ENCODE measurements at regions not wholly inside any gene's neighbourhood (a gene's known extent, or its start where the extent isn't known, plus 50 kb on each side); places are given as distances from the start of the nearest gene placed in this dataset.

- Histone ChIP-seq H3K27me3 (ENCODE audit: control insufficient read depth, insufficient read depth, low read length) (no peaks in the 10 kb centered on the region), H3K36me3 (ENCODE audit: control insufficient read depth, insufficient read depth, low read length) (no peaks in the 10 kb centered on the region), H3K9me3 (ENCODE audit: control insufficient read depth, insufficient read depth, low read depth, low read length) (0 out of 2 replicates have a peak, but pooled peaks cover 2% of the 10 kb centered on the region), H3K4me1 (ENCODE audit: control insufficient read depth, insufficient read depth, low read length) (no peaks in the 10 kb centered on the region), H3K9ac (ENCODE audit: low read length) (no peak overlapping the region), H3K27ac (ENCODE audit: low read depth, low read length) (no peak overlapping the region), H3K4me3 (ENCODE audit: low read depth, low read length) (no peak overlapping the region)
Observed at GRCh38 chr2:107663632-107664031, 163.1 kb upstream of the RGPD4 start.

GRCh38 chr2:107669335-107669734 is 157.4 kb upstream of the RGPD4 start:
- Histone ChIP-seq H3K27me3 (ENCODE audit: control insufficient read depth, insufficient read depth, low read length) (no peaks in the 10 kb centered on the region), H3K9me3 (ENCODE audit: control insufficient read depth, insufficient read depth, low read depth, low read length) (peaks cover 18% of the 10 kb centered on the region), H3K4me1 (ENCODE audit: control insufficient read depth, insufficient read depth, low read length) (no peaks in the 10 kb centered on the region), H3K27ac (ENCODE audit: low read depth, low read length) (no peak overlapping the region), H3K4me3 (ENCODE audit: low read depth, low read length) (no peak overlapping the region), H3K36me3 (ENCODE audit: control insufficient read depth, insufficient read depth, low read length) (no peaks in the 10 kb centered on the region), H3K9ac (ENCODE audit: low read length) (no peak overlapping the region)

GRCh38 chr2:107681936-107682335 is 144.8 kb upstream of the RGPD4 start:
- Histone ChIP-seq H3K4me3 (ENCODE audit: low read depth, low read length) (no peak overlapping the region), H3K36me3 (ENCODE audit: control insufficient read depth, insufficient read depth, low read length) (no peaks in the 10 kb centered on the region), H3K9me3 (ENCODE audit: control insufficient read depth, insufficient read depth, low read depth, low read length) (no peaks in the 10 kb centered on the region), H3K9ac (ENCODE audit: low read length) (no peak overlapping the region), H3K27me3 (ENCODE audit: control insufficient read depth, insufficient read depth, low read length) (no peaks in the 10 kb centered on the region), H3K4me1 (ENCODE audit: control insufficient read depth, insufficient read depth, low read length) (no peaks in the 10 kb centered on the region), H3K27ac (ENCODE audit: low read depth, low read length) (no peak overlapping the region)

GRCh38 chr2:107684421-107684820 is 142.3 kb upstream of the RGPD4 start:
- H3K4me1 ChIP-seq (ENCODE audit: control insufficient read depth, insufficient read depth, low read length) = no peaks in the 10 kb centered on the region
- no peaks in the 10 kb centered on the region for H3K9me3 ChIP-seq (ENCODE audit: control insufficient read depth, insufficient read depth, low read depth, low read length)
- no peak overlapping the region for H3K4me3 ChIP-seq (ENCODE audit: low read depth, low read length)
- no peaks in the 10 kb centered on the region for H3K36me3 ChIP-seq (ENCODE audit: control insufficient read depth, insufficient read depth, low read length)
- H3K9ac ChIP-seq (ENCODE audit: low read length) = no peak overlapping the region
- no peaks in the 10 kb centered on the region for H3K27me3 ChIP-seq (ENCODE audit: control insufficient read depth, insufficient read depth, low read length)
- no peak overlapping the region for H3K27ac ChIP-seq (ENCODE audit: low read depth, low read length)

- Histone ChIP-seq H3K9ac (ENCODE audit: low read length) (no peak overlapping the region), H3K4me3 (ENCODE audit: low read depth, low read length) (no peak overlapping the region), H3K27ac (ENCODE audit: low read depth, low read length) (no peak overlapping the region), H3K27me3 (ENCODE audit: control insufficient read depth, insufficient read depth, low read length) (no peaks in the 10 kb centered on the region), H3K9me3 (ENCODE audit: control insufficient read depth, insufficient read depth, low read depth, low read length) (no peaks in the 10 kb centered on the region), H3K36me3 (ENCODE audit: control insufficient read depth, insufficient read depth, low read length) (no peaks in the 10 kb centered on the region), H3K4me1 (ENCODE audit: control insufficient read depth, insufficient read depth, low read length) (no peaks in the 10 kb centered on the region)
Observed at GRCh38 chr2:107685421-107685986, 141.2 kb upstream of the RGPD4 start.

- Histone ChIP-seq H3K27me3 (ENCODE audit: control insufficient read depth, insufficient read depth, low read length) (no peaks in the 10 kb centered on the region), H3K27ac (ENCODE audit: low read depth, low read length) (no peak overlapping the region), H3K9ac (ENCODE audit: low read length) (no peak overlapping the region), H3K36me3 (ENCODE audit: control insufficient read depth, insufficient read depth, low read length) (no peaks in the 10 kb centered on the region), H3K9me3 (ENCODE audit: control insufficient read depth, insufficient read depth, low read depth, low read length) (no peaks in the 10 kb centered on the region), H3K4me1 (ENCODE audit: control insufficient read depth, insufficient read depth, low read length) (no peaks in the 10 kb centered on the region), H3K4me3 (ENCODE audit: low read depth, low read length) (no peak overlapping the region)
Observed at GRCh38 chr2:107687073-107687472, 139.6 kb upstream of the RGPD4 start.

GRCh38 chr2:107688135-107688534 is 138.6 kb upstream of the RGPD4 start:
- H3K27ac ChIP-seq (ENCODE audit: low read depth, low read length) = no peak overlapping the region
- H3K4me1 ChIP-seq (ENCODE audit: control insufficient read depth, insufficient read depth, low read length) = no peaks in the 10 kb centered on the region
- no peaks in the 10 kb centered on the region for H3K27me3 ChIP-seq (ENCODE audit: control insufficient read depth, insufficient read depth, low read length)
- no peaks in the 10 kb centered on the region for H3K9me3 ChIP-seq (ENCODE audit: control insufficient read depth, insufficient read depth, low read depth, low read length)
- no peaks in the 10 kb centered on the region for H3K36me3 ChIP-seq (ENCODE audit: control insufficient read depth, insufficient read depth, low read length)
- H3K9ac ChIP-seq (ENCODE audit: low read length) = no peak overlapping the region
- H3K4me3 ChIP-seq (ENCODE audit: low read depth, low read length) = no peak overlapping the region

GRCh38 chr2:107693604-107694003 is 133.1 kb upstream of the RGPD4 start:
- no peak overlapping the region for H3K27ac ChIP-seq (ENCODE audit: low read depth, low read length)
- no peaks in the 10 kb centered on the region; the same call in 1 of the 2 replicates for H3K4me1 ChIP-seq (ENCODE audit: control insufficient read depth, insufficient read depth, low read length)
- H3K4me3 ChIP-seq (ENCODE audit: low read depth, low read length) = no peak overlapping the region
- H3K9ac ChIP-seq (ENCODE audit: low read length) = no peak overlapping the region
- no peaks in the 10 kb centered on the region for H3K36me3 ChIP-seq (ENCODE audit: control insufficient read depth, insufficient read depth, low read length)
- no peaks in the 10 kb centered on the region for H3K9me3 ChIP-seq (ENCODE audit: control insufficient read depth, insufficient read depth, low read depth, low read length)
- no peaks in the 10 kb centered on the region for H3K27me3 ChIP-seq (ENCODE audit: control insufficient read depth, insufficient read depth, low read length)

GRCh38 chr2:107694667-107695066 is 132.0 kb upstream of the RGPD4 start:
- Histone ChIP-seq H3K9me3 (ENCODE audit: control insufficient read depth, insufficient read depth, low read depth, low read length) (no peaks in the 10 kb centered on the region), H3K9ac (ENCODE audit: low read length) (no peak overlapping the region), H3K4me1 (ENCODE audit: control insufficient read depth, insufficient read depth, low read length) (no peaks in the 10 kb centered on the region; the same call in 1 of the 2 replicates), H3K36me3 (ENCODE audit: control insufficient read depth, insufficient read depth, low read length) (no peaks in the 10 kb centered on the region), H3K27me3 (ENCODE audit: control insufficient read depth, insufficient read depth, low read length) (no peaks in the 10 kb centered on the region), H3K27ac (ENCODE audit: low read depth, low read length) (no peak overlapping the region), H3K4me3 (ENCODE audit: low read depth, low read length) (no peak overlapping the region)

- H3K27ac ChIP-seq (ENCODE audit: low read depth, low read length) = no peak overlapping the region
- H3K4me1 ChIP-seq (ENCODE audit: control insufficient read depth, insufficient read depth, low read length) = no peaks in the 10 kb centered on the region; the same call in 1 of the 2 replicates
- H3K9ac ChIP-seq (ENCODE audit: low read length) = no peak overlapping the region
- no peak overlapping the region for H3K4me3 ChIP-seq (ENCODE audit: low read depth, low read length)
- H3K27me3 ChIP-seq (ENCODE audit: control insufficient read depth, insufficient read depth, low read length) = no peaks in the 10 kb centered on the region
- no peaks in the 10 kb centered on the region for H3K36me3 ChIP-seq (ENCODE audit: control insufficient read depth, insufficient read depth, low read length)
- H3K9me3 ChIP-seq (ENCODE audit: control insufficient read depth, insufficient read depth, low read depth, low read length) = no peaks in the 10 kb centered on the region
Observed at GRCh38 chr2:107697385-107697784, 129.3 kb upstream of the RGPD4 start.

GRCh38 chr2:107698861-107699260 is 127.8 kb upstream of the RGPD4 start:
- H3K4me1 ChIP-seq (ENCODE audit: control insufficient read depth, insufficient read depth, low read length) = no peaks in the 10 kb centered on the region; the same call in 1 of the 2 replicates
- H3K9me3 ChIP-seq (ENCODE audit: control insufficient read depth, insufficient read depth, low read depth, low read length) = no peaks in the 10 kb centered on the region
- no peak overlapping the region for H3K27ac ChIP-seq (ENCODE audit: low read depth, low read length)
- H3K9ac ChIP-seq (ENCODE audit: low read length) = no peak overlapping the region
- no peaks in the 10 kb centered on the region for H3K27me3 ChIP-seq (ENCODE audit: control insufficient read depth, insufficient read depth, low read length)
- no peaks in the 10 kb centered on the region for H3K36me3 ChIP-seq (ENCODE audit: control insufficient read depth, insufficient read depth, low read length)
- no peak overlapping the region for H3K4me3 ChIP-seq (ENCODE audit: low read depth, low read length)

GRCh38 chr2:107700073-107700472 is 126.6 kb upstream of the RGPD4 start:
- Histone ChIP-seq H3K27ac (ENCODE audit: low read depth, low read length) (no peak overlapping the region), H3K4me3 (ENCODE audit: low read depth, low read length) (no peak overlapping the region), H3K9ac (ENCODE audit: low read length) (no peak overlapping the region), H3K36me3 (ENCODE audit: control insufficient read depth, insufficient read depth, low read length) (no peaks in the 10 kb centered on the region), H3K4me1 (ENCODE audit: control insufficient read depth, insufficient read depth, low read length) (no peaks in the 10 kb centered on the region; the same call in 1 of the 2 replicates), H3K9me3 (ENCODE audit: control insufficient read depth, insufficient read depth, low read depth, low read length) (no peaks in the 10 kb centered on the region), H3K27me3 (ENCODE audit: control insufficient read depth, insufficient read depth, low read length) (no peaks in the 10 kb centered on the region)
